Breast epithelium (tissue), 3 donors: ENCODE measurements at regions not wholly inside any gene's neighbourhood (a gene's known extent, or its start where the extent isn't known, plus 50 kb on each side); places are given as distances from the start of the nearest gene placed in this dataset.

Source experiments
- POLR2AphosphoS5 ChIP-seq, 3 donors: sonication (generic); formaldehyde crosslinking; IDR thresholded peaks; one replicate each; pipeline ENCODE4 v1.6.1; 2017; ENCODE audit warnings: antibody characterized with exemption in 3 of 3
- TF ChIP-seq, protein P1 (sequence below), 3 donors: fragments of 450-650 bp; IDR thresholded peaks; one replicate each; pipeline ENCODE4 v1.5.1; 2016 to 2017; ENCODE audit warnings: antibody characterized with exemption in 3 of 3, mild to moderate bottlenecking in 3 of 3, moderate library complexity in 3 of 3

DNA sequence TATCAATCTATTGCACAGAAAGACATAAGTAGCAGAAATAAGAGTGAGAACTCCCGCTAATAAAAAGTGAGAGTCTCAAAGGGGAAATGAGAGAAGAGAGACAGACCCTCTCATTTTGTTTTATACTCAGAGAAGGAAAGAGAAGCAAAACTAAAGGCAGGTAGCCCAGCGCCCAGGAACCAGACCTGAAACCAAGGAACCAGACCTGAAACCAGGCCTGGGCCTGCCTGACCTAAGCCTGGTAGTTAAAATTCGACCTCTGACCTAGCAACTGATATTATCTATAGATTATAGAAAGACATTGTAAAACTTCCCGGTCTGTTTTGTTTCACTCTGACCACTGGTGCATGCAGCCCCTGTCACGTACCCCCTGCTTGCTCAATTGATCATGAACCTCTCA lies 134.5 kb upstream of the SEMA6A start:
- TF ChIP-seq, protein P1, sequence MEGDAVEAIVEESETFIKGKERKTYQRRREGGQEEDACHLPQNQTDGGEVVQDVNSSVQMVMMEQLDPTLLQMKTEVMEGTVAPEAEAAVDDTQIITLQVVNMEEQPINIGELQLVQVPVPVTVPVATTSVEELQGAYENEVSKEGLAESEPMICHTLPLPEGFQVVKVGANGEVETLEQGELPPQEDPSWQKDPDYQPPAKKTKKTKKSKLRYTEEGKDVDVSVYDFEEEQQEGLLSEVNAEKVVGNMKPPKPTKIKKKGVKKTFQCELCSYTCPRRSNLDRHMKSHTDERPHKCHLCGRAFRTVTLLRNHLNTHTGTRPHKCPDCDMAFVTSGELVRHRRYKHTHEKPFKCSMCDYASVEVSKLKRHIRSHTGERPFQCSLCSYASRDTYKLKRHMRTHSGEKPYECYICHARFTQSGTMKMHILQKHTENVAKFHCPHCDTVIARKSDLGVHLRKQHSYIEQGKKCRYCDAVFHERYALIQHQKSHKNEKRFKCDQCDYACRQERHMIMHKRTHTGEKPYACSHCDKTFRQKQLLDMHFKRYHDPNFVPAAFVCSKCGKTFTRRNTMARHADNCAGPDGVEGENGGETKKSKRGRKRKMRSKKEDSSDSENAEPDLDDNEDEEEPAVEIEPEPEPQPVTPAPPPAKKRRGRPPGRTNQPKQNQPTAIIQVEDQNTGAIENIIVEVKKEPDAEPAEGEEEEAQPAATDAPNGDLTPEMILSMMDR (IDR thresholded peaks at IDR 0.05), result no peak
- TF ChIP-seq POLR2AphosphoS5 (IDR thresholded peaks at IDR 0.05), result no peak
